Hematopoietic multipotent progenitor cell (in vitro differentiated cells): ENCODE measurements at regions not wholly inside any gene's neighbourhood (a gene's known extent, or its start where the extent isn't known, plus 50 kb on each side); places are given as distances from the start of the nearest gene placed in this dataset. TPM values are rescaled to one million over a fixed set of nuclear protein-coding genes. Genes with fewer than 3 reads are reported as not detected.
"Not testable (repeated sequence)": the region's sequence is repeated elsewhere in the genome, so short reads cannot be mapped to it uniquely, and the experiment has no call there.

Source experiments
- DNase-seq, 3 donors: peaks; one replicate each; pipeline ENCODE4 v3.0.0-alpha.2; 2011 to 2015; ENCODE audit warnings: low read depth in 2 of 3, low spot score in 2 of 3
- small RNA-seq: library from RNA; depleted of rRNA; stranded (forward); fragments of <200 nt; gene quantifications from one replicate; pipeline ENCODE3, GENCODE V24; 2012

GRCh38 chr18:59980188-59980637, 80.4 kb downstream of the PMAIP1 start:
- no peak for DNase-seq

- DNase-seq, result no peak
Measured at GRCh38 chr18:59971871-59972428, 72.2 kb downstream of the PMAIP1 start.

DNA sequence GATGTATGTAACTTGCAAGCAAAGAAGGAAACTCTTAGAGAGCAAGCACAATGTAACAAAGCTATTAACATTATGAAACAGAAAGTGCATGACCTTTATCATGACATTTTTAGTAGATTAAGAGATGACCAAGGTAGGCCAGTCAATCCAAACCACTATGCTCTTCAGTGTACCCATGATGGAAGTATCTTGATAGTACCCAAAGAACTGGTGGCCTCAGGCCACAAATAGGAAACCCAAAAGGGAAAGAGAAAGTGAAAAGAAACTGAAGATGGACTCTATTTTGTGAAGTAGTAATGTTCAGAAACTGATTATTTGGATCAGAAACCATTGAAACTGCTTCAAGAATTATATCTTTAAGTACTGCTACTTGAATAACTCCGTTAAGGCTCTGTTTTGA, 71.3 kb downstream of the PMAIP1 start:
- DNase-seq, result peak in 1 of 3 donors; percentile 16

DNA sequence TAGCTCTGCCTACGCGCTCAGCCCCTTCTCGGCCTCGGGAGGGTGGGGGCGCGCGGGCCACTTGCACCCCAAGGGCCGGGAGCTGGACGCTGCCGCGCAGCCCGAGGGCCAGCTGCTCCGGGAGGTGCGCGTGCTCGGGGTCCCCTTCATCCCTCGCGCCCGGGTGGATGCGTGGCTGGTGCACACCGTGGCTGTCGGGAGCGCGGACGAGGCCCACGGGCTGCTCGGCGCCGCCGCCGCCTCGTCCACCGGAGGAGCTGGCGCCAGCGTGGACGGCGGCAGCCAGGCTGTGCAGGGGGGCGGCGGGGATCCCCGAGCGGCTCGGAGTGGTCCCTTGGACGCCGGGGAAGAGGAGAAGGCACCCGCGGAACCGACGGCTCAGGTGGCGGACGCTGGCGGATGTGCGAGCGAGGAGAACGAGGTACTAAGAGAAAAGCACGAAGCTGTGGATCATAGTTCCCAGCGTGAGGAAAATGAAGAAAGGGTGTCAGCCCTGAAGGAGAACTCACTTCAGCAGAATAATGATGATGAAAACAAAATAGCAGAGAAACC, 69.8 kb downstream of the PMAIP1 start:
- DNase-seq, result not testable (repeated sequence)

- DNase-seq, result no peak
Measured at GRCh38 chr18:59968583-59968982, 68.8 kb downstream of the PMAIP1 start.

DNA sequence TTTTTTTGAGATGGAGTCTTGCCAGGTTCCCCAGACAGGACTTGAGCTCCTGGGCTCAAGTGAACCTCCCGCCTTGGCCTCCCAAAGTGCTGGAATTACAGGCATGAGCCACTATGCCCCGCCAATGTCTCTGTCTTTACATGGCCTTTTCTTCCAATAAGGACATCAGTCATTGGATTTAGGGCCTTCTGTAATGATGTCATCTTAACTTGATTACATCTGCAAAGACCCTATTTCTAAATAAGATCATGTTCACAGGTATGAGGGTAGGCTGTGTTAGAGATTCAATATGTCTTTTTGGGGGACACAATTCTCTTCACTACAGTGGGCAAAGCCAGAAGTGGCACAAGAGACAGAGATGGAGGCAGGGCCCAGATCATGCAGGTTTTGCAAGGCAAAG, 68.1 kb downstream of the PMAIP1 start:
- DNase-seq, result no peak

GRCh38 chr18:59966913-59967312, 67.1 kb downstream of the PMAIP1 start:
- DNase-seq, result no peak

- no peak for DNase-seq
Measured at GRCh38 chr18:59963229-59963628, 63.4 kb downstream of the PMAIP1 start.

DNA sequence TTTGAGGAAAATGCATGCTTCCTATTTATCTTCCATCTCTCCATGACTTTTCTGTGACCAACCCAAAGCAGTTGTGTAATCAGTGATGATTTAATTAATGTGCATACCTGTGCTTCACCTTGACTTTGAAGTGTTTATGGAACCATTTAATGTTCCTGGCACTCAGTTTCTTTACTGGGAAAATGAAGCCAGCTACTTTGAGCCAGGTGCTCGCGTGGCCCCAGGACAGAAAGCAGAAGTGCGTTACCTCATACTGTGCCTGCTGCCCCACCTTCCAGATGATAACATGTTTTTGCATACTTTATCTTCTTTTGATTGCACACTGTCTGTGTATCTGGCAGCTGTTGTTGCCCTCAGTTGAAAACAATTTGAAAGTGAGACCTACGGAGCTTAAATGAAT, 61.3 kb downstream of the PMAIP1 start:
- no peak for DNase-seq

- no peak for DNase-seq
Measured at GRCh38 chr18:59960272-59960671, 60.5 kb downstream of the PMAIP1 start.

DNA sequence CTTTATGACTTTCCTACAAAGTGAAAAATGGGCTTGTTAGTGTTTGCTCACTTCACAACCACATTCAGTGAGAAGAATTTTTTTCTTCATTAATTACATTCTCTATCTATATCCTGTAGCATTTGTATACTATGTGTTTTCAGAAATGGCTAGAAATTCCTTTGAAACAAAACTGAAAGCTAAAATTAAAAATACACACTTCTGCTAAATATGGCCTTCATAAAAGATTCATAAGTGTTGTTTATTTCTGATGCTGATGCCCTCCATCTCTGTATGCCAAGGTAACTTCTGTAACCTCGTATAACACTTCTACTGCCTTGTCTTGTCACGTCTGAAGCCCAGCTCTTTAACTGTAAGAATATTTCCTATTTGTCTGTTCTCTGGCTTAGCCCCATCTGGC, 59.8 kb downstream of the PMAIP1 start:
- DNase-seq, result no peak

- no peak for DNase-seq
Measured at GRCh38 chr18:59959073-59959472, 59.3 kb downstream of the PMAIP1 start.

- peak in 2 of 3 donors; percentile 57 to 76 for DNase-seq
Measured at GRCh38 chr18:59957957-59958356, 58.2 kb downstream of the PMAIP1 start.

GRCh38 chr18:59954755-59955156, 55.0 kb downstream of the PMAIP1 start:
- no peak for DNase-seq

GRCh38 chr18:59954241-59954640, 54.4 kb downstream of the PMAIP1 start:
- no peak for DNase-seq

Small RNA genes lying in the stretch of these regions (small RNA-seq; reads per million reads assigned to genes)
- gene RN7SL342P, result not detected
- not detected for gene RNU4-17P
- gene RNU6-567P, result not detected
